Thyroid gland (tissue), 4 donors: ENCODE measurements at regions not wholly inside any gene's neighbourhood (a gene's known extent, or its start where the extent isn't known, plus 50 kb on each side); places are given as distances from the start of the nearest gene placed in this dataset.

Source experiments
- DNase-seq, 2 donors: peaks; one replicate each; pipeline ENCODE4 v3.0.0-alpha.2; 2019
- H3K27ac ChIP-seq, 3 donors: fragments of 200-600 bp; sonication (generic); 1 replicate in 2 of 3; 2 replicates in 1 of 3; pipeline ENCODE4 v1.5.1; 2016 to 2019; ENCODE audit warnings: mild to moderate bottlenecking in 1 of 3, moderate library complexity in 1 of 3
- H3K27me3 ChIP-seq: fragments of 200-600 bp; sonication (generic); one replicate; pipeline ENCODE4 v1.5.1; 2019
- H3K36me3 ChIP-seq, 2 donors: fragments of 200-600 bp; sonication (generic); one replicate each; pipeline ENCODE4 v1.5.1; 2016 to 2019
- H3K4me1 ChIP-seq, 2 donors: fragments of 200-600 bp; sonication (generic); one replicate each; pipeline ENCODE4 v1.5.1; 2017 to 2019
- H3K4me3 ChIP-seq, 3 donors: fragments of 200-600 bp; sonication (generic); replicated peaks in 1 of 3; 1 replicate in 2 of 3; 2 replicates in 1 of 3; pipeline ENCODE4 v1.5.1; 2016; ENCODE audit warnings: mild to moderate bottlenecking in 1 of 3
- H3K9me3 ChIP-seq: fragments of 200-600 bp; sonication (generic); one replicate; pipeline ENCODE4 v1.5.1; 2017
- CTCF ChIP-seq, 6 experiments: fragments of 200-600 bp in 3 of 6; fragments of 450-650 bp in 3 of 6; sonication (generic) in 3 of 6; IDR thresholded peaks; one replicate each; pipeline ENCODE4 v1.5.1; 2016 to 2019; ENCODE audit warnings: antibody characterized with exemption in 6 of 6, mild to moderate bottlenecking in 2 of 6, inconsistent platforms in 1 of 6, moderate library complexity in 1 of 6
- POLR2A ChIP-seq, 2 donors: fragments of 450-650 bp; IDR thresholded peaks; one replicate each; pipeline ENCODE4 v1.6.1; 2017; ENCODE audit warnings: antibody characterized with exemption in 2 of 2, mild to moderate bottlenecking in 2 of 2, moderate library complexity in 1 of 2
- WGBS, 2 donors: methylation state at CpG; one replicate each; pipeline ENCODE4 v1.1.5; 2017; 5-methylcytosine and 5-hydroxymethylcytosine counted together
- intact Hi-C: fragments of 100-400 bp; cut with DNase I; formaldehyde crosslinking; loops from one replicate; pipeline ENCODE4 v1.15.1; 2023

- Histone ChIP-seq H3K9me3 (no peaks in the 10 kb centered on the region), H3K36me3 (no peaks in the 10 kb centered on the region), H3K4me1 (peaks cover 0 to 4% of the 10 kb centered on the region in 2 donors), H3K27me3 (no peaks in the 10 kb centered on the region), H3K27ac (no peak overlapping the region), H3K4me3 (no peak overlapping the region)
- TF ChIP-seq POLR2A (IDR thresholded peaks at IDR 0.05): no peak
- no peak for TF ChIP-seq CTCF (IDR thresholded peaks at IDR 0.05)
- intact Hi-C loops: no loop called here
- DNase-seq: peak; percentile 3 to 4
These were observed 124.2 kb upstream of the N4BP1 start for GRCh38 chr16:48734220-48734619.

DNA sequence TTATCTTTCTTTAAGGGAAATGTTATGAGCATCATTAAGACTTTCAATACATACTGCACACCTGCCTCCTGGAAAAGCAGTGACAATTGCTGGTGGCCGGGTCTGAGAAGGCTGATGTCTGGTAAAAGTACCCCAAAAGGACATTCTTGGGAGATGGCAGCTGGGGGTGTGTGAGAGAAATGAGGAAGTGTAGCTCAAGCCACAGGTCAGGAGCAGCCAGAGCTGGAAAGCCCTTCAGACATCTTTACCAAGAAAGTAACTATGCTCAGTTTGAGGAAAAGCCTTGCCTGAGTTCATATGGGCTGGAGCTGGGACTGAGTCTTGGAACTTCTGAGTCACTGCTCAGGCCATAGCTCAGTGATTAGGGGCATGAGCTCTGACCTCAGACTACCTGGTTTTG lies 94.7 kb upstream of the N4BP1 start:
- no peak for DNase-seq
- intact Hi-C loops: no loop called here

GRCh38 chr16:48687421-48688038 lies 77.5 kb upstream of the N4BP1 start:
- H3K9me3 ChIP-seq: no peaks in the 10 kb centered on the region
- H3K4me3 ChIP-seq: no peak overlapping the region
- 1 to 3% methylated on average over 9 of the region's 9 CpGs for WGBS, 2 donors
- intact Hi-C loops: loop anchor here (2.0 kb wide), 1 partner anchor 663 kb away; no protein-coding TSS in a partner anchor
- TF ChIP-seq CTCF (IDR thresholded peaks at IDR 0.05) (peak in 5 of 6 experiments; percentile 70 to 85 (median 75)), POLR2A (IDR thresholded peaks at IDR 0.05) (no peak)
- H3K4me1 ChIP-seq: no peaks in the 10 kb centered on the region
- no peaks in the 10 kb centered on the region for H3K36me3 ChIP-seq
- no peak overlapping the region for H3K27ac ChIP-seq
- no peaks in the 10 kb centered on the region for H3K27me3 ChIP-seq
- peak; percentile 61 to 66 for DNase-seq

More for the DNA sequence above, 94.7 kb upstream of the N4BP1 start:
- Histone ChIP-seq H3K4me3 (no peak overlapping the region), H3K27me3 (no peaks in the 10 kb centered on the region), H3K27ac (no peak overlapping the region), H3K9me3 (no peaks in the 10 kb centered on the region), H3K4me1 (no peaks in the 10 kb centered on the region), H3K36me3 (no peaks in the 10 kb centered on the region)
- WGBS, 2 donors: 90 to 95% methylated on average over 1 of the region's 1 CpG
- TF ChIP-seq CTCF (IDR thresholded peaks at IDR 0.05): no peak
- no peak for TF ChIP-seq POLR2A (IDR thresholded peaks at IDR 0.05)

- no peak overlapping the region for H3K27ac ChIP-seq
- H3K36me3 ChIP-seq: no peaks in the 10 kb centered on the region
- 86 to 91% methylated on average over 2 of the region's 2 CpGs for WGBS, 2 donors
- no peaks in the 10 kb centered on the region for H3K27me3 ChIP-seq
- H3K4me1 ChIP-seq: no peaks in the 10 kb centered on the region
- no peak for DNase-seq
- intact Hi-C loops: no loop called here
- no peaks in the 10 kb centered on the region for H3K9me3 ChIP-seq
- TF ChIP-seq CTCF (IDR thresholded peaks at IDR 0.05): no peak
- no peak for TF ChIP-seq POLR2A (IDR thresholded peaks at IDR 0.05)
- no peak overlapping the region for H3K4me3 ChIP-seq
These were observed 74.2 kb upstream of the N4BP1 start for GRCh38 chr16:48684148-48684547.

DNA sequence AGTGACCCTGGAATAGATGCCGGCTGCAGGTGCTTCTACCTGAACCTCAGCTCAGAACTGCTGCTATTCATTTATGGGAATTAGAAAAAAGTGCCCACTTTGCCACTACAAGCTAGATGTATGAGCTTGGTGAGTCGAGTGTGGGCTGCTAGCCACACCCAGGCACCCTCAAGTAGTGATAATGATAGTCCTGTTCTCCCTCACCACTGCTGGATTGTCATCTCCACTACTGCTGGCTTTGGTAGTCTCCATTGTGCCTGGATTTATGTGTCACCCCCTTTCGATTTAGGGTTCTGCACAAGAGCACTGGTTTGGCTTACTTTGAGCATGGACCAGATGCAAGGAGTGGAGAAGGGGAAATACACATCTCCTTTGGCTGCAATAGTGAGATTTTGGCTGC lies 73.0 kb upstream of the N4BP1 start:
- Histone ChIP-seq H3K4me1 (no peaks in the 10 kb centered on the region), H3K27ac (no peak overlapping the region), H3K27me3 (no peaks in the 10 kb centered on the region), H3K9me3 (no peaks in the 10 kb centered on the region), H3K4me3 (no peak overlapping the region), H3K36me3 (no peaks in the 10 kb centered on the region)
- 55 to 69% methylated on average over 3 of the region's 3 CpGs for WGBS, 2 donors
- intact Hi-C loops: no loop called here
- no peak for DNase-seq
- no peak for TF ChIP-seq CTCF (IDR thresholded peaks at IDR 0.05)
